Loucy (cell line): ENCODE measurements at regions not wholly inside any gene's neighbourhood (a gene's known extent, or its start where the extent isn't known, plus 50 kb on each side); places are given as distances from the start of the nearest gene placed in this dataset.

Experiments
- EZH2phosphoT487 ChIP-seq: fragments of 200-600 bp; IDR thresholded peaks from 2 replicates; pipeline ENCODE4 v1.6.1; 2018; ENCODE audit warnings: antibody characterized with exemption, mild to moderate bottlenecking, moderate library complexity, borderline replicate concordance
- TF ChIP-seq, protein P1 (sequence below): fragments of 200-600 bp; sonication (generic); conservative IDR thresholded peaks from 2 replicates; pipeline ENCODE4 v1.5.1; 2014; ENCODE audit warnings: mild to moderate bottlenecking, antibody characterized with exemption, low read length

GRCh38 chr2:181142514-181142913 is 162.1 kb downstream of the UBE2E3 start:
- no peak for TF ChIP-seq EZH2phosphoT487
- TF ChIP-seq, protein P1, sequence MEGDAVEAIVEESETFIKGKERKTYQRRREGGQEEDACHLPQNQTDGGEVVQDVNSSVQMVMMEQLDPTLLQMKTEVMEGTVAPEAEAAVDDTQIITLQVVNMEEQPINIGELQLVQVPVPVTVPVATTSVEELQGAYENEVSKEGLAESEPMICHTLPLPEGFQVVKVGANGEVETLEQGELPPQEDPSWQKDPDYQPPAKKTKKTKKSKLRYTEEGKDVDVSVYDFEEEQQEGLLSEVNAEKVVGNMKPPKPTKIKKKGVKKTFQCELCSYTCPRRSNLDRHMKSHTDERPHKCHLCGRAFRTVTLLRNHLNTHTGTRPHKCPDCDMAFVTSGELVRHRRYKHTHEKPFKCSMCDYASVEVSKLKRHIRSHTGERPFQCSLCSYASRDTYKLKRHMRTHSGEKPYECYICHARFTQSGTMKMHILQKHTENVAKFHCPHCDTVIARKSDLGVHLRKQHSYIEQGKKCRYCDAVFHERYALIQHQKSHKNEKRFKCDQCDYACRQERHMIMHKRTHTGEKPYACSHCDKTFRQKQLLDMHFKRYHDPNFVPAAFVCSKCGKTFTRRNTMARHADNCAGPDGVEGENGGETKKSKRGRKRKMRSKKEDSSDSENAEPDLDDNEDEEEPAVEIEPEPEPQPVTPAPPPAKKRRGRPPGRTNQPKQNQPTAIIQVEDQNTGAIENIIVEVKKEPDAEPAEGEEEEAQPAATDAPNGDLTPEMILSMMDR = no peak
